Right lobe of liver (tissue), 6 donors: ENCODE measurements at regions not wholly inside any gene's neighbourhood (a gene's known extent, or its start where the extent isn't known, plus 50 kb on each side); places are given as distances from the start of the nearest gene placed in this dataset.

Experiments used
- ATAC-seq, 4 donors: fragments of 200-7000 bp; cut with Tn5 transposase; one replicate each; pipeline ENCODE4 v1.9.1; 2020; ENCODE audit warnings: mild to moderate bottlenecking in 4 of 4, moderate library complexity in 4 of 4
- DNase-seq, 3 donors: peaks; one replicate each; pipeline ENCODE4 v3.0.0-alpha.2; 2020
- H3K27ac ChIP-seq, 3 donors: fragments of 200-600 bp; one replicate each; pipeline ENCODE4 v1.8.0; 2022
- H3K27me3 ChIP-seq, 2 donors: fragments of 200-600 bp; one replicate each; pipeline ENCODE4 v1.8.0; 2022
- H3K36me3 ChIP-seq, 4 donors: fragments of 200-600 bp; sonication (generic) in 1 of 4; one replicate each; pipeline versions ENCODE4 v1.5.1 to v1.8.0; 2017 to 2022; ENCODE audit warnings: control low read depth in 1 of 4
- H3K4me1 ChIP-seq, 4 donors: fragments of 200-600 bp; sonication (generic) in 1 of 4; one replicate each; pipeline versions ENCODE4 v1.5.1 to v1.8.0; 2017 to 2022; ENCODE audit warnings: control low read depth in 1 of 4
- H3K4me3 ChIP-seq, 3 donors: fragments of 200-600 bp; one replicate each; pipeline ENCODE4 v1.8.0; 2022
- H3K9me3 ChIP-seq, 4 donors: fragments of 200-600 bp; sonication (generic) in 1 of 4; one replicate each; pipeline versions ENCODE4 v1.5.1 to v1.8.0; 2017 to 2022; ENCODE audit warnings: control low read depth in 1 of 4
- POLR2A ChIP-seq: fragments of 450-650 bp; IDR thresholded peaks from one replicate; pipeline ENCODE4 v1.6.1; 2017; ENCODE audit warnings: antibody characterized with exemption, mild to moderate bottlenecking
- WGBS: methylation state at CpG from one replicate; pipeline ENCODE4 v1.1.6; 2018; ENCODE audit warnings: low coverage, low lambda C conversion rate; ENCODE audit not compliant: insufficient coverage; ENCODE audit errors: missing lambda C conversion rate; 5-methylcytosine and 5-hydroxymethylcytosine counted together
- intact Hi-C, 2 donors: fragments of 100-400 bp; cut with DNase I; formaldehyde crosslinking; loops; one replicate each; pipeline versions ENCODE4 v1.11.2 to v1.14.1; 2022
- TF ChIP-seq, protein P1 (sequence below), 4 donors: fragments of 200-600 bp in 3 of 4; fragments of 450-650 bp in 1 of 4; IDR thresholded peaks; one replicate each; pipeline versions ENCODE4 v1.5.1 to v1.8.0; 2016 to 2022; ENCODE audit warnings: antibody characterized with exemption in 4 of 4, mild to moderate bottlenecking in 2 of 4
- donor health status: DM: no; HTN: yes; CAD: no.
- donor health status: DM: no; HTN: no; CAD: no.
- donor health status: DM: no; HTN: no; CAD: no.
- donor health status: DM: no; HTN: yes; CAD: no.
- donor health status: DM: no; HTN: yes; CAD: no.

DNA sequence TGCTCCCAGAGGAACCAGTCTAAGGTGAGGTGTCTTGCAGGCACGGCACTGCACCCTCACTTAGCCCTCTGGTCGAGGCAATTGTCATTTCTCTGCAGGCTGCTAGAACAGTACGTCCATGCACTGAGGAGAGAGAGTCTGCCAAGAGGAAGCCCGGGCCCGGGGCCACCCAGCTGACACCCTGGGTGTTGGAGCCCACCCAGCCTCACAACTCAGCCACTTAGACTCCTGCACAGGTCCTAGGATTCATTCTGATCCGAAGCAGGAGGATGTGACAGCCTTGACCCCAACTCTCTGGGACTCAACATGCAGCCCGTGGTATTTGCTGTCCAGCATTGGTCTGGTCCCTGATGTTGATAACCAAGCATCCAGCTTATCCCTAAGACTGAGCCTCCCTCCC, 111.9 kb downstream of the ADSS2 start:
- H3K27me3 ChIP-seq, result no peaks in the 10 kb centered on the region
- no peaks in the 10 kb centered on the region for H3K4me1 ChIP-seq
- H3K27ac ChIP-seq, result no peak overlapping the region
- ATAC-seq (no peak), DNase-seq (no peak)
- H3K4me3 ChIP-seq, result no peak overlapping the region
- H3K9me3 ChIP-seq, result no peaks in the 10 kb centered on the region
- no peaks in the 10 kb centered on the region for H3K36me3 ChIP-seq
- intact Hi-C loops, result no loop called here
- 61% methylated on average over 2 of the region's 7 CpGs for WGBS
- TF ChIP-seq, protein P1, sequence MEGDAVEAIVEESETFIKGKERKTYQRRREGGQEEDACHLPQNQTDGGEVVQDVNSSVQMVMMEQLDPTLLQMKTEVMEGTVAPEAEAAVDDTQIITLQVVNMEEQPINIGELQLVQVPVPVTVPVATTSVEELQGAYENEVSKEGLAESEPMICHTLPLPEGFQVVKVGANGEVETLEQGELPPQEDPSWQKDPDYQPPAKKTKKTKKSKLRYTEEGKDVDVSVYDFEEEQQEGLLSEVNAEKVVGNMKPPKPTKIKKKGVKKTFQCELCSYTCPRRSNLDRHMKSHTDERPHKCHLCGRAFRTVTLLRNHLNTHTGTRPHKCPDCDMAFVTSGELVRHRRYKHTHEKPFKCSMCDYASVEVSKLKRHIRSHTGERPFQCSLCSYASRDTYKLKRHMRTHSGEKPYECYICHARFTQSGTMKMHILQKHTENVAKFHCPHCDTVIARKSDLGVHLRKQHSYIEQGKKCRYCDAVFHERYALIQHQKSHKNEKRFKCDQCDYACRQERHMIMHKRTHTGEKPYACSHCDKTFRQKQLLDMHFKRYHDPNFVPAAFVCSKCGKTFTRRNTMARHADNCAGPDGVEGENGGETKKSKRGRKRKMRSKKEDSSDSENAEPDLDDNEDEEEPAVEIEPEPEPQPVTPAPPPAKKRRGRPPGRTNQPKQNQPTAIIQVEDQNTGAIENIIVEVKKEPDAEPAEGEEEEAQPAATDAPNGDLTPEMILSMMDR (IDR thresholded peaks at IDR 0.05), result no peak
- TF ChIP-seq POLR2A, result no peak

DNA sequence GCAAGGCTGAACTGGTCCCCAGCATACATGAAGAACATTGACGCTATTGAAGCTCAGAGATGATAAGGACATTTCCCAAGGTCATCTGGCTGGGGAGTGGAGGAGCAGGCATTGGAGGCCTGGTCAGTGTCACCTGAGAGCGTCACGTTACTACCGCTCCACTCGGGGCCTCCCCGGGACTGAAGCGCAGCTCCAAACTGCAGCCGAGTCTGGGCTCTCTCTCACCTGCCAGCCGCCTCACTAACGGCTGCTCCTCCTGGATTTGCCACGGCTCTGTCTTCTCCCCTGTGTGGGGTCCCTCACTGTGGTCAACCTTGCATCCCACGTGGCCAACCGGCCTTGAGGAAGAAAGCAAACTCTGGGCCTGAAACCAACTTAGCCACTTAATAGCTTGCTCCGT, 111.3 kb downstream of the ADSS2 start:
- Histone ChIP-seq H3K27me3 (no peaks in the 10 kb centered on the region), H3K9me3 (no peaks in the 10 kb centered on the region), H3K4me3 (no peak overlapping the region), H3K4me1 (no peaks in the 10 kb centered on the region), H3K27ac (no peak overlapping the region), H3K36me3 (no peaks in the 10 kb centered on the region)
- ATAC-seq, result no peak
- TF ChIP-seq, protein P1 (IDR thresholded peaks at IDR 0.05), result no peak
- DNase-seq, result no peak
- intact Hi-C loops, result no loop called here
- 69% methylated on average over 5 of the region's 14 CpGs for WGBS

DNA sequence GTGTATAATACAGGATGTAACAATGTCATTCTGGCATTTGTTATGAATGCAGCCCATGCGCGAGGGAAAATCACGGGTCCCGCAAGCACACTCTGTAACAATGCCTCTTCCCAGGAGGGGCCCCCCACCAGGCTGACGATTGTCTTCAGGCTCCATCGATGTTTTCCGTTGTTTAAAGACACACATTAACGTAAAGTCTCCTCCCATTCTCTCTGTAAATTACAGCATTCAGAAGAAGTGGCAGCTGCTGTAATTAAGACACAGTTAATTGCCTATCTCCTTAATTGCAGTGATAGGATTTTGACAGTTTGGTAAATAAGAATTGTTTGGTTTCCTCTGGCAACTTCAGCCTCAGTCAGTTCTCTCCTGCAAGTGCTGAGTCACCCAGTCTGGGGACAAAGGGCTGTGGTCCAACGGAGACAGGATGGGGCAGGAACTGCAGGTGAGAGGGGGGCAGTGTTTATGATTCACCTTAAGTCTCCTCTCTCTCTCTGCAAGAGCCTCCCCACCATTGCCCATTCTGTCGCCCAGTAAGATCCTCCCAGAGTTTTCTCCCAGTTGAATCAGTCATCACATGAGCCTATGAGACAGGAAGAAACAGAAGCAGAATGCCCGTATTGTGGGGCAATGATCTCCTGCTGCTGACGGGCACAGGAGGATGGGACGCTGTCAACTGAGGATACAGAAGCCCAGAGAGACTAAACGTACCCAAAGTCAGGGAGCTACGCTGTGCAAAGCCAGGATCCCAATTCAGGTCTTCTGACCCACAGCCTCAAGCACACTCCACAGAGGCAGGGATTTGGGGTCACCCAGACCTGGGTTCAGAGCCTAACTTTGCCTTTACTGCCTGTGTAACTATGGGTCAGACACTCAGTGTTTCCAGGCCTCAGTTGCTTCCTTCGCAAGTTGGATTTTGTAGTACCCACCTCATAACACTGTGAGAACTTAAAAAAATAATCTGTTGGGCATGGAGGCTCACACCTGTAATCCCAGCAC, 110.0 kb downstream of the ADSS2 start:
- TF ChIP-seq POLR2A, result no peak
- TF ChIP-seq, protein P1 (IDR thresholded peaks at IDR 0.05), result no peak
- no peaks in the 10 kb centered on the region for H3K27me3 ChIP-seq
- H3K4me1 ChIP-seq, result no peaks in the 10 kb centered on the region
- peak; percentile 33 to 74 (median 50) for ATAC-seq
- intact Hi-C loops, result no loop called here
- WGBS, result 19% methylated on average over 14 of the region's 16 CpGs
- DNase-seq, result no peak
- H3K36me3 ChIP-seq, result no peaks in the 10 kb centered on the region
- H3K4me3 ChIP-seq, result no peak overlapping the region
- no peaks in the 10 kb centered on the region for H3K9me3 ChIP-seq
- H3K27ac ChIP-seq, result no peak overlapping the region

DNA sequence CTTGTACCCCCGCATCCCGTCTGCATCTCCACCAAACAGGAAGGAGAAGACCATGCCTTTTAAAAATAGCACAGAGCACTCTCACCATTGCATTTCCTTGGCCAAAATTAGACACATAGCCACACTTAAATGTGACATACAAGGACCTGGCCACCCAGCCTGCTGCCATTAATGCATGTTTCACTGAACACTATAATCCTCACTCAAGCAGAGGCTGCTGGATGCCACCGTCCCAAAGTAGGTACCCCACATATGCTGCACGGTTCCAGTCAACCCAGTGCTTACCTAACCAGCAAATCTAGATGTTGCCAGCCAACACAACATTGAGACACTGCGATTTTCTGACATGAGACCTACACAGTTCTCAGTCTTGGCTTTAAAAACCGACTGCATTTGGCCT, 107.7 kb downstream of the ADSS2 start:
- Histone ChIP-seq H3K4me3 (no peak overlapping the region), H3K9me3 (no peaks in the 10 kb centered on the region), H3K27me3 (no peaks in the 10 kb centered on the region), H3K27ac (no peak overlapping the region), H3K4me1 (no peaks in the 10 kb centered on the region), H3K36me3 (no peaks in the 10 kb centered on the region)
- DNase-seq (no peak), ATAC-seq (no peak)
- intact Hi-C loops, result no loop called here
- 20% methylated on average over 1 of the region's 6 CpGs for WGBS
- no peak for TF ChIP-seq POLR2A
- TF ChIP-seq, protein P1 (IDR thresholded peaks at IDR 0.05), result no peak
